ENCODE measurements at regions not wholly inside any gene's neighbourhood (a gene's known extent, or its start where the extent isn't known, plus 50 kb on each side); places are given as distances from the start of the nearest gene placed in this dataset.

- TF ChIP-seq CTCF (IDR thresholded peaks at IDR 0.05) (no peak), EZH2 (IDR thresholded peaks at IDR 0.05; ENCODE audit: borderline replicate concordance, insufficient read depth, low read depth, low read length, poor library complexity, severe bottlenecking) (no peak)
These were observed 169.9 kb upstream of the RNF32 start for GRCh38 chr7:156470399-156471320.

All from B cell (primary cell).